IMR-90 (cell line): ENCODE measurements at regions not wholly inside any gene's neighbourhood (a gene's known extent, or its start where the extent isn't known, plus 50 kb on each side); places are given as distances from the start of the nearest gene placed in this dataset.
"Not testable (repeated sequence)": the region's sequence is repeated elsewhere in the genome, so short reads cannot be mapped to it uniquely, and the experiment has no call there.

Source experiments
- ATAC-seq: fragments of 200-7000 bp; cut with Tn5 transposase; 2 replicates; pipeline ENCODE4 v1.9.1; 2020; ENCODE audit warnings: low read depth, mild to moderate bottlenecking, moderate library complexity
- BruUV-seq: library from RNA; stranded (reverse); fragments of 400-500 nt; replicated peaks from 2 replicates; lab custom pipeline; 2021; lab: Mats Ljungman, UMichigan
- CTCF ChIA-PET: fragments of 300-600 bp; formaldehyde crosslinking; extraction: SDS; loops from one replicate; lab custom pipeline; 2021; ENCODE audit warnings: antibody characterized with exemption; lab: Yijun Ruan, JAX
- POLR2A ChIA-PET: fragments of 300-600 bp; sonication (Branson Sonifier 250); formaldehyde crosslinking; loops from one replicate; lab custom pipeline; 2022; ENCODE audit warnings: antibody characterized with exemption; ENCODE audit not compliant: unreplicated experiment; lab: Charles Lee
- DNase-seq: peaks from one replicate; pipeline ENCODE4 v3.0.0; 2013
- H2AFZ ChIP-seq: replicated peaks from 2 replicates; pipeline ENCODE3; 2013; ENCODE audit warnings: low read length, mild to moderate bottlenecking; ENCODE audit not compliant: poor library complexity
- H2AK5ac ChIP-seq: 2 replicates; pipeline ENCODE4 v1.6.1; 2013; ENCODE audit warnings: low read depth, low read length, inconsistent platforms
- H2AK9ac ChIP-seq: replicated peaks from 2 replicates; pipeline ENCODE3; 2013; ENCODE audit warnings: mild to moderate bottlenecking, low read depth, low read length, moderate library complexity; ENCODE audit not compliant: poor library complexity
- H2BK120ac ChIP-seq: 2 replicates; pipeline ENCODE4 v1.6.1; 2013; ENCODE audit warnings: low read depth, low read length, inconsistent platforms
- H2BK15ac ChIP-seq: 3 replicates; pipeline ENCODE4 v1.6.1; 2013; ENCODE audit warnings: low read depth, low read length, inconsistent platforms
- H2BK20ac ChIP-seq: 2 replicates; pipeline ENCODE4 v1.6.1; 2013; ENCODE audit warnings: low read depth, mild to moderate bottlenecking, inconsistent platforms, low read length, moderate library complexity
- H2BK5ac ChIP-seq: 2 replicates; pipeline ENCODE4 v1.6.1; 2013; ENCODE audit warnings: mild to moderate bottlenecking, low read depth, low read length, inconsistent platforms; ENCODE audit not compliant: poor library complexity, severe bottlenecking
- H3K14ac ChIP-seq: replicated peaks from 2 replicates; pipeline ENCODE4 v1.6.1; 2013; ENCODE audit warnings: low read depth, low read length, inconsistent platforms
- H3K18ac ChIP-seq: 2 replicates; pipeline ENCODE4 v1.6.1; 2013; ENCODE audit warnings: low read depth, low read length, control low read depth
- H3K23ac ChIP-seq: 2 replicates; pipeline ENCODE4 v1.6.1; 2013; ENCODE audit warnings: low read depth, low read length, inconsistent platforms
- H3K27ac ChIP-seq: 2 replicates; pipeline ENCODE4 v1.5.1; 2013; ENCODE audit warnings: mild to moderate bottlenecking, control low read depth, low read length; ENCODE audit not compliant: insufficient read depth
- H3K27me3 ChIP-seq: 2 replicates; pipeline ENCODE4 v1.6.1; 2013; ENCODE audit warnings: low read length; ENCODE audit not compliant: control insufficient read depth, insufficient read depth
- H3K36me3 ChIP-seq: 2 replicates; pipeline ENCODE4 v1.6.1; 2013; ENCODE audit warnings: low read length, mixed read lengths; ENCODE audit not compliant: control insufficient read depth, insufficient read depth
- H3K4ac ChIP-seq: 2 replicates; pipeline ENCODE4 v1.6.1; 2013; ENCODE audit warnings: low read depth, low read length, inconsistent platforms
- H3K4me1 ChIP-seq: 2 replicates; pipeline ENCODE4 v1.6.1; 2013; ENCODE audit warnings: low read length, mixed read lengths; ENCODE audit not compliant: control insufficient read depth, insufficient read depth
- H3K4me2 ChIP-seq: 2 replicates; pipeline ENCODE4 v1.6.1; 2013; ENCODE audit warnings: low read depth, mild to moderate bottlenecking, control low read depth, low read length, moderate library complexity
- H3K4me3 ChIP-seq: 2 replicates; pipeline ENCODE4 v1.5.1; 2013; ENCODE audit warnings: low read depth, mild to moderate bottlenecking, control low read depth, low read length, moderate library complexity; ENCODE audit not compliant: insufficient read depth
- H3K56ac ChIP-seq: 2 replicates; pipeline ENCODE4 v1.6.1; 2013; ENCODE audit warnings: low read length, inconsistent platforms; ENCODE audit not compliant: insufficient read depth; ENCODE audit errors: extremely low read depth
- H3K79me1 ChIP-seq, 2 experiments: 2 replicates each; pipeline ENCODE4 v1.6.1; 2013; ENCODE audit warnings: low read length in 2 of 2, inconsistent platforms in 1 of 2, low read depth in 1 of 2
- H3K9ac ChIP-seq: 2 replicates; pipeline ENCODE4 v1.6.1; 2013; ENCODE audit warnings: low read depth, low read length, control low read depth
- H3K9me1 ChIP-seq: 2 replicates; pipeline ENCODE4 v1.6.1; 2013; ENCODE audit warnings: low read length, inconsistent platforms; ENCODE audit not compliant: insufficient read depth
- H3K9me3 ChIP-seq: 2 replicates; pipeline ENCODE4 v1.6.1; 2013; ENCODE audit warnings: low read length; ENCODE audit not compliant: control insufficient read depth, insufficient read depth
- H4K20me1 ChIP-seq: 2 replicates; pipeline ENCODE4 v1.6.1; 2013; ENCODE audit warnings: low read length, inconsistent platforms; ENCODE audit not compliant: insufficient read depth
- H4K5ac ChIP-seq: 2 replicates; pipeline ENCODE4 v1.6.1; 2013; ENCODE audit warnings: mild to moderate bottlenecking, low read depth, low read length, control low read depth
- H4K8ac ChIP-seq, 2 experiments: 2 replicates each; pipeline ENCODE4 v1.6.1; 2013; ENCODE audit warnings: low read depth in 2 of 2, low read length in 2 of 2, control low read depth in 1 of 2, inconsistent platforms in 1 of 2
- H4K91ac ChIP-seq: 2 replicates; pipeline ENCODE4 v1.6.1; 2013; ENCODE audit warnings: low read depth, low read length, inconsistent platforms; ENCODE audit not compliant: insufficient read depth
- WGBS, 2 experiments: methylation state at CpG; one replicate each; pipeline versions ENCODE4 v1.1.5 to v1.1.7; 2013; ENCODE audit warnings: missing lambda C conversion rate in 2 of 2; ENCODE audit not compliant: insufficient read length in 1 of 2; ENCODE audit errors: extremely low coverage in 2 of 2; 5-methylcytosine and 5-hydroxymethylcytosine counted together
- dilution Hi-C: fragments of 300-500 bp; cut with HindIII; formaldehyde crosslinking; loops from one replicate; pipeline ENCODE4 v1.14.3; 2018; ENCODE audit warnings: low sequenced_read_pairs; ENCODE audit not compliant: unreplicated experiment
- in situ Hi-C: fragments of 300-500 bp; cut with MboI; formaldehyde crosslinking; loops from 3 replicates; pipeline ENCODE4 v1.14.3; 2019; ENCODE audit warnings: low sequenced_read_pairs, inconsistent platforms, mixed read lengths
- intact Hi-C: fragments of 100-400 bp; cut with micrococcal nuclease; formaldehyde crosslinking; loops from 2 replicates; pipeline ENCODE4 v1.10.0; 2022

DNA sequence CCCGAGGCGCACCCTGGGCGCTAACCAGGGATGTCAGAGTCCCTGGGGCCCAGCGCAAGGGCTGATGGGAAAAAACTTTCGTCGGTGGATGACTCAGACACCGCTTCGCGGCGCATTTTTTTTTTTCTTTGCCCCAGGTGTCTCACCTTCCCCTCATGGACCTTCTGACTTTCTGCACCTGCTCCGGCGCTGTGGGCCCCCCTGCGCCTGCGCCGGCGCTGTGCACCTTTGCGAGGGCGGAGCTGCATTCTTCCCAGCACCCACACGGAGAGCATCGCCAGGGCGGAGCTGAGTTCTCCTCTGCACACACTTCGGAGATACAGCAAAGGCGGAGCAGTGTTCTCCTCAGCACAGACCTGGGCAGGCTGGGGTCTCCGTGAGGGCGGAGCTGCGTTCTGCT, 1575.3 kb downstream of the TSPY10 start:
- H3K23ac ChIP-seq, H3K4ac ChIP-seq, H3K27me3 ChIP-seq, ATAC-seq, H3K18ac ChIP-seq, H4K5ac ChIP-seq, H2BK20ac ChIP-seq, DNase-seq, H2AK9ac ChIP-seq, BruUV-seq, H3K27ac ChIP-seq, H3K4me2 ChIP-seq, H3K79me1 ChIP-seq, POLR2A ChIA-PET, H3K9ac ChIP-seq, in situ Hi-C loops, H3K9me1 ChIP-seq, H4K91ac ChIP-seq, H3K36me3 ChIP-seq, H3K9me3 ChIP-seq, H3K56ac ChIP-seq, H2BK15ac ChIP-seq, H2AFZ ChIP-seq, H3K4me3 ChIP-seq, H2AK5ac ChIP-seq, H4K8ac ChIP-seq, H2BK5ac ChIP-seq, dilution Hi-C loops, intact Hi-C loops, H3K14ac ChIP-seq, H2BK120ac ChIP-seq, H3K4me1 ChIP-seq, H4K20me1 ChIP-seq, CTCF ChIA-PET: not testable (repeated sequence)
- WGBS, 2 experiments, result no CpG with 5 or more reads among the region's 26 CpGs

DNA sequence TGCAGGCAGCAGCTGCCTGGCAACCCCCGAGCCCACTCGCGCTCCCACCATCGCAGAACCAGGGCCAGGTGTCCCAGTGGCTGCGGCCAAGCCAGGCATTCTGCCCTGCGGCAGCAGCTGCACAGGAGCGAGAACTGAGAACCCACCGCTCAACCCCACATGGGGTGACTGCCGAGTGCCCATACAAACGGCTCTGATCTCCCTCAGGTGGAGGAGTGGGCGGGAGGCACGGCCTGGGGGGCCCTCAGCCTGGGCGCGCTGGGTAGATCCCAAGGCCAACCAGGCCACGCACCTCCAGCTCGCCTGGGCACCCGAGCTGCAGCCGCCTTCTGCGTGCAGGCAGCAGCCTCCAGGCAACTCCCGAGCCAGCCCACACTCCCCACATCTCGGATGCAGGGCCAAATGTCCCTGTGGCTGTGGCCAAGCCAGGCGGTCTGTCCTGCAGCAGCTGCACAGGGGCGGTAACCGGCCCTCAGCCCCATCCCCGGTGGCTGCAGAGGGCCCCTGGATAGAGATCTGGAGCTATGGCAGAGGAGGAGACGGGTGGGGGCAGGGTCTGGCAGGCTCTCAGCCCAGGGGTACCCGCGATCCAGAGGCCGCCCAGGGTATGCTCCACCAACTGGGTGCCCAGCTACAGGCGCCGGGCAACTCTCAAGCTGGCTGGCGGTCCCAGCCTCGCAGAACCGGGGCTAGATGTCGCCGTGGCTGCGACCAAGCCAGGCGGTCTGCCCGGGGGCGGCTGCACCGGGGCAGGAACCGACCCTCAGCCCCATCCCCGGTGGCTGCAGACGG, 1579.6 kb downstream of the TSPY10 start:
- 63% methylated on average over 17 of the region's 44 CpGs; no CpG with 5 or more reads in 1 of the 2 experiments for WGBS, 2 experiments
- H4K91ac ChIP-seq, in situ Hi-C loops, H3K27ac ChIP-seq, H2BK120ac ChIP-seq, dilution Hi-C loops, H3K79me1 ChIP-seq, CTCF ChIA-PET, H3K27me3 ChIP-seq, H2AK9ac ChIP-seq, H3K36me3 ChIP-seq, DNase-seq, ATAC-seq, H2BK5ac ChIP-seq, H3K4me1 ChIP-seq, H4K5ac ChIP-seq, H3K9me3 ChIP-seq, H3K9me1 ChIP-seq, H4K20me1 ChIP-seq, H2BK20ac ChIP-seq, intact Hi-C loops, H2AK5ac ChIP-seq, BruUV-seq, H4K8ac ChIP-seq, H3K4ac ChIP-seq, POLR2A ChIA-PET, H3K18ac ChIP-seq, H3K4me3 ChIP-seq, H2AFZ ChIP-seq, H3K9ac ChIP-seq, H3K14ac ChIP-seq, H3K4me2 ChIP-seq, H2BK15ac ChIP-seq, H3K23ac ChIP-seq, H3K56ac ChIP-seq: not testable (repeated sequence)
